Fibroblast of skin of back (primary cell): ENCODE measurements at regions not wholly inside any gene's neighbourhood (a gene's known extent, or its start where the extent isn't known, plus 50 kb on each side); places are given as distances from the start of the nearest gene placed in this dataset.
A peak's percentile ranks its signal among the peaks of the same experiment; 100 is the strongest.

Source experiments
- DNase-seq: peaks from one replicate; pipeline ENCODE4 v3.0.0-alpha.2; 2013

GRCh38 chr1:67561704-67562113, 123.3 kb upstream of the GADD45A start:
- DNase-seq = peak; percentile 77

GRCh38 chr1:67563684-67564083, 121.3 kb upstream of the GADD45A start:
- DNase-seq = no peak

- DNase-seq = peak; percentile 62
Measured at GRCh38 chr1:67564193-67564592, 120.8 kb upstream of the GADD45A start.

GRCh38 chr1:67566803-67567377, 118.1 kb upstream of the GADD45A start:
- DNase-seq = no peak

GRCh38 chr1:67570486-67571143, 114.4 kb upstream of the GADD45A start:
- DNase-seq = peak; percentile 97

- no peak for DNase-seq
Measured at GRCh38 chr1:67571406-67571805, 113.6 kb upstream of the GADD45A start.

- DNase-seq = no peak
Measured at GRCh38 chr1:67571901-67572593, 113.0 kb upstream of the GADD45A start.

- peak; percentile 36 for DNase-seq
Measured at GRCh38 chr1:67572594-67573221, 112.3 kb upstream of the GADD45A start.

- DNase-seq = no peak
Measured at GRCh38 chr1:67573311-67573872, 111.6 kb upstream of the GADD45A start.

- no peak for DNase-seq
Measured at GRCh38 chr1:67574221-67574620, 110.8 kb upstream of the GADD45A start.

GRCh38 chr1:67575861-67576260, 109.1 kb upstream of the GADD45A start:
- DNase-seq = peak; percentile 88

GRCh38 chr1:67576474-67576873, 108.5 kb upstream of the GADD45A start:
- DNase-seq = no peak

GRCh38 chr1:67577646-67578045, 107.4 kb upstream of the GADD45A start:
- no peak for DNase-seq

GRCh38 chr1:67578397-67579020, 106.5 kb upstream of the GADD45A start:
- DNase-seq = no peak

GRCh38 chr1:67579623-67580394, 105.2 kb upstream of the GADD45A start:
- DNase-seq = no peak

GRCh38 chr1:67580691-67581403, 104.2 kb upstream of the GADD45A start:
- no peak for DNase-seq

GRCh38 chr1:67582625-67583461, 102.2 kb upstream of the GADD45A start:
- DNase-seq = peak; percentile 56

GRCh38 chr1:67583462-67583950, 101.5 kb upstream of the GADD45A start:
- peak; percentile 84 for DNase-seq

GRCh38 chr1:67584938-67585337, 100.1 kb upstream of the GADD45A start:
- DNase-seq = no peak

GRCh38 chr1:67586596-67586995, 98.4 kb upstream of the GADD45A start:
- DNase-seq = peak; percentile 84
